ENCODE measurements at regions not wholly inside any gene's neighbourhood (a gene's known extent, or its start where the extent isn't known, plus 50 kb on each side); places are given as distances from the start of the nearest gene placed in this dataset.

- no peak for DNase-seq (ENCODE audit: extremely low read depth, low read depth)
These were observed 316.5 kb downstream of the WDR11 start for GRCh38 chr10:121167534-121168243.

GRCh38 chr10:121168545-121169216, 317.5 kb downstream of the WDR11 start:
- no peak for DNase-seq (ENCODE audit: extremely low read depth, low read depth)

- DNase-seq (ENCODE audit: extremely low read depth, low read depth) = no peak
These were observed 318.2 kb downstream of the WDR11 start for GRCh38 chr10:121169406-121169805.

GRCh38 chr10:121171825-121172787, 320.9 kb downstream of the WDR11 start:
- DNase-seq (ENCODE audit: extremely low read depth, low read depth) = no peak

GRCh38 chr10:121179006-121179405, 327.8 kb downstream of the WDR11 start:
- no peak for DNase-seq (ENCODE audit: extremely low read depth, low read depth)

GRCh38 chr10:121182219-121182618, 331.1 kb downstream of the WDR11 start:
- DNase-seq (ENCODE audit: extremely low read depth, low read depth) = no peak

GRCh38 chr10:121183236-121183635, 332.1 kb downstream of the WDR11 start:
- DNase-seq (ENCODE audit: extremely low read depth, low read depth) = no peak

- DNase-seq (ENCODE audit: extremely low read depth, low read depth) = no peak
These were observed 332.5 kb downstream of the WDR11 start for GRCh38 chr10:121183707-121184106.

GRCh38 chr10:121185816-121186455, 334.8 kb downstream of the WDR11 start:
- no peak for DNase-seq (ENCODE audit: extremely low read depth, low read depth)

GRCh38 chr10:121187391-121187790, 336.2 kb downstream of the WDR11 start:
- DNase-seq (ENCODE audit: extremely low read depth, low read depth) = no peak

- DNase-seq (ENCODE audit: extremely low read depth, low read depth) = no peak
These were observed 336.8 kb downstream of the WDR11 start for GRCh38 chr10:121188005-121188404.

- DNase-seq (ENCODE audit: extremely low read depth, low read depth) = no peak
These were observed 337.9 kb downstream of the WDR11 start for GRCh38 chr10:121189066-121189465.

GRCh38 chr10:121194696-121195523, 343.7 kb downstream of the WDR11 start:
- no peak for DNase-seq (ENCODE audit: extremely low read depth, low read depth)

GRCh38 chr10:121195524-121195910, 344.4 kb downstream of the WDR11 start:
- no peak for DNase-seq (ENCODE audit: extremely low read depth, low read depth)

GRCh38 chr10:121199081-121199480, 347.9 kb downstream of the WDR11 start:
- no peak for DNase-seq (ENCODE audit: extremely low read depth, low read depth)

- DNase-seq (ENCODE audit: extremely low read depth, low read depth) = no peak
These were observed 354.5 kb downstream of the WDR11 start for GRCh38 chr10:121205625-121206024.

GRCh38 chr10:121211446-121211845, 360.3 kb downstream of the WDR11 start:
- DNase-seq (ENCODE audit: extremely low read depth, low read depth) = no peak

- no peak for DNase-seq (ENCODE audit: extremely low read depth, low read depth)
These were observed 362.3 kb downstream of the WDR11 start for GRCh38 chr10:121213437-121213836.

GRCh38 chr10:121216295-121216694, 365.1 kb downstream of the WDR11 start:
- no peak for DNase-seq (ENCODE audit: extremely low read depth, low read depth)

GRCh38 chr10:121216721-121217181, 365.6 kb downstream of the WDR11 start:
- DNase-seq (ENCODE audit: extremely low read depth, low read depth) = no peak
